ENCODE measurements at regions not wholly inside any gene's neighbourhood (a gene's known extent, or its start where the extent isn't known, plus 50 kb on each side); places are given as distances from the start of the nearest gene placed in this dataset.

DNA sequence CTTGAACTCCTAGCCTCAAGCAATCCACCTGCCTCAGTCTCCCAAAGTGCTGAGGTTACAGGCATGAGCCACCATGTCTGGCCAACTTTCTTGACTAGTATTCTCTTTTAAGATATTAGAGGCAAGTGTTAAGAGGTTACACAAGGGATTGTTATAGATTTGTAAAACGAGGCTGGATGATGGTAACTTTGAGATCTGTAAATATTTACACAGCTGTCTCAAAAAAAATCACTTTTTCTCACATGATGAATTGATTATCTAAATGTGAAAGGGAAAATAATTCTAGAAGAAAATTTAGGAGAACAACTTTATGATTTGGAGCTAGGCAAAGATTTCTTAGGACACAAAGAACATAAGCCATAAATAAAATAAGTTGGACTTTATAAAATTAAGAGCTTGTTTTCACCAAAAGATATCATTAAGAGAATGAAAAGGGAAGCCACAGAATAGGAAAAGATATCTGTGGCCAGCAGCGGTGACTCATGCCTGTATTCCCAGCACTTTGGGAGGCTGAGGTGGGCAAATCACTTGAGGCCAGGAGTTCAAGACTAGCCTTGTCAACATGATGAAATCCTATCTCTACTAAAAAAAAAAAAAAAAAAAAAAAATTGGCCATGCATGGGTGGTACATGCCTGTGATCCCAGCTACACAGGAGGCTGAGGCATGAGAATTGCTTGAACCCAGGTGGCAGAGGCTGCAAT is 77.4 kb downstream of the BBS10 start:
- H3K9me3 ChIP-seq: no peaks in the 10 kb centered on the region
- ATAC-seq (no peak), DNase-seq (no peak)
- TF ChIP-seq, protein P1, sequence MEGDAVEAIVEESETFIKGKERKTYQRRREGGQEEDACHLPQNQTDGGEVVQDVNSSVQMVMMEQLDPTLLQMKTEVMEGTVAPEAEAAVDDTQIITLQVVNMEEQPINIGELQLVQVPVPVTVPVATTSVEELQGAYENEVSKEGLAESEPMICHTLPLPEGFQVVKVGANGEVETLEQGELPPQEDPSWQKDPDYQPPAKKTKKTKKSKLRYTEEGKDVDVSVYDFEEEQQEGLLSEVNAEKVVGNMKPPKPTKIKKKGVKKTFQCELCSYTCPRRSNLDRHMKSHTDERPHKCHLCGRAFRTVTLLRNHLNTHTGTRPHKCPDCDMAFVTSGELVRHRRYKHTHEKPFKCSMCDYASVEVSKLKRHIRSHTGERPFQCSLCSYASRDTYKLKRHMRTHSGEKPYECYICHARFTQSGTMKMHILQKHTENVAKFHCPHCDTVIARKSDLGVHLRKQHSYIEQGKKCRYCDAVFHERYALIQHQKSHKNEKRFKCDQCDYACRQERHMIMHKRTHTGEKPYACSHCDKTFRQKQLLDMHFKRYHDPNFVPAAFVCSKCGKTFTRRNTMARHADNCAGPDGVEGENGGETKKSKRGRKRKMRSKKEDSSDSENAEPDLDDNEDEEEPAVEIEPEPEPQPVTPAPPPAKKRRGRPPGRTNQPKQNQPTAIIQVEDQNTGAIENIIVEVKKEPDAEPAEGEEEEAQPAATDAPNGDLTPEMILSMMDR (IDR thresholded peaks at IDR 0.05): no peak
- H3K36me3 ChIP-seq: no peaks in the 10 kb centered on the region
- H3K27me3 ChIP-seq (ENCODE audit: low read depth): no peaks in the 10 kb centered on the region
- no peak overlapping the region for H3K27ac ChIP-seq
- H3K4me3 ChIP-seq: no peak overlapping the region
- H3K4me1 ChIP-seq: peaks cover 21% of the 10 kb centered on the region
- intact Hi-C loops (cut with DNase I): no loop called here

DNA sequence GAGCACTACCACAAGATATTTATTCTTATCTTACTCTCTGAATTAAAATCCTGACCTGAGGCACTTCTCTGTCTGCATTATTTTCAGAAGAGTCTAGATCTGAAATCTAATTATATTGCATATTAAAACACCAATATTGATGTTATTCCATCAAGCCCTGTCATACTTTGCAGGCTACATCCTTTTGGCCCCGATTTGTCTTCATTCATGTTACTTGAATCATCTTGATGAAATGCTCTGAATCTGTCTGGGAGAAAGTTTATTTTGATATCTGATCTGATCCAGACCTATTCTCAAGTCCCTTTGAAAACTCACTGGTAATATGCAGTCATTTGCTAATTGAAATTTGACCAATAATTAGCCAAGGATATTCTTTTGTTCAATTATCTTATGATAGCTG is 79.9 kb downstream of the BBS10 start:
- Histone ChIP-seq H3K27ac (no peak overlapping the region), H3K27me3 (ENCODE audit: low read depth) (no peaks in the 10 kb centered on the region), H3K4me1 (peaks cover 22% of the 10 kb centered on the region), H3K4me3 (no peak overlapping the region), H3K36me3 (no peaks in the 10 kb centered on the region), H3K9me3 (no peaks in the 10 kb centered on the region)
- ATAC-seq (no peak), DNase-seq (no peak)
- TF ChIP-seq, protein P1 (IDR thresholded peaks at IDR 0.05): no peak
- intact Hi-C loops (cut with DNase I): no loop called here

DNA sequence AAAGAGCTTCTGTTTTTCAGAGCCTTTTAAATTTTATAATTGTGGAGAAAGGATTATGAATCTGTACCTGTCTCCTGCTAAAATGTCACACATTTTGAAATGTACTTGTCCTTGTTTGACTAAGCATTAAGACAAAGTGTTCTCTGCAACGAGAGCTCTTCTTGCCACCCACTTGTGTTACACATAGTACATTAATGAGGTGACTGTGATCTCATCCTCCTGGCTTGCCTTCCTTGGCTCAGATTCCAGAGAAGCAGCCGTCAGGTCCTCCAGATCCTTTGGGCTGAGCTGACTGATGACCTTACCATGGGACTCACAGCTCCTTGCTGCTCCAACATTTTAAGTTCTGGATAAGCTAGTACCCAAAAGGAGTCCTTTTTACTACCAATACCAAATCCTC is 81.4 kb downstream of the BBS10 start:
- DNase-seq (peak; percentile 51), ATAC-seq (peak; percentile 93)
- Histone ChIP-seq H3K4me3 (no peak overlapping the region), H3K27ac (peak overlapping the region; percentile 66), H3K4me1 (peaks cover 22% of the 10 kb centered on the region), H3K9me3 (no peaks in the 10 kb centered on the region), H3K27me3 (ENCODE audit: low read depth) (no peaks in the 10 kb centered on the region), H3K36me3 (no peaks in the 10 kb centered on the region)
- intact Hi-C loops (cut with DNase I): no loop called here
- TF ChIP-seq, protein P1 (IDR thresholded peaks at IDR 0.05): no peak

DNA sequence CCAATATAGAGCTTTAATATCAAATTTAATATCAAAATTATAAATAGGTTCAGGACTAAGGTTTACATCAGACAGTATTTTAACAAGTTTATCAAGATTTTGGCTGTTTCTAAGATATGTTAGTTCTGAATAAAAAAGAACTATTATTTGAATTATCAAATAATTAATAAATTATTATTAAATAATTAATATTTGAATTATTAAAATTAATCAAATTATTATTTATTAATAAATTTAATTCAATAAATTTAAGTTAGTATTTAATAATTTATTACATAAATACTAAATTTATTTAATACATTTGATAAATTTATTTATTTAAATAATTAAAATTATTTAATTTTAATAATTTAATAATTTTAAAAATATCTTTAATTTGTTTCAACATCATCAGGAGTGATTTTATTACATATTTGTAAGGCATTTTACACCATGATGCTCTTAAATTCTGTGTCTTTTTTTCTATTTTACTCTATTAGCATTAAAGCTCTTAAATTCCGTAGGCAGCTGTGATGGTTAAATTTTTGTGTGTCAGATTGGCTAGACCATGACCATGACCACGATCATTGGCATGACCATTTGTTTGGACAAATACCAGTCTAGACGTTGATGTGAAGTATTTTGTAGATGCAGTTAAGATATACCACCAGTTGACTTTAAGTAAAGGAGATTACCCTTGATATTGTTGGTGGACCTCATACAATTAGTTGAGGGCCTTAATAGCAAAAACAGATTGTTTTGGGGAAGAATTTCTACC is 82.6 kb downstream of the BBS10 start:
- TF ChIP-seq, protein P1 (IDR thresholded peaks at IDR 0.05): no peak
- Histone ChIP-seq H3K27me3 (ENCODE audit: low read depth) (no peaks in the 10 kb centered on the region), H3K9me3 (no peaks in the 10 kb centered on the region), H3K27ac (peak overlapping the region; percentile 75), H3K36me3 (no peaks in the 10 kb centered on the region), H3K4me3 (no peak overlapping the region), H3K4me1 (peaks cover 22% of the 10 kb centered on the region)
- intact Hi-C loops (cut with DNase I): no loop called here
- DNase-seq: no peak
- ATAC-seq: no peak

DNA sequence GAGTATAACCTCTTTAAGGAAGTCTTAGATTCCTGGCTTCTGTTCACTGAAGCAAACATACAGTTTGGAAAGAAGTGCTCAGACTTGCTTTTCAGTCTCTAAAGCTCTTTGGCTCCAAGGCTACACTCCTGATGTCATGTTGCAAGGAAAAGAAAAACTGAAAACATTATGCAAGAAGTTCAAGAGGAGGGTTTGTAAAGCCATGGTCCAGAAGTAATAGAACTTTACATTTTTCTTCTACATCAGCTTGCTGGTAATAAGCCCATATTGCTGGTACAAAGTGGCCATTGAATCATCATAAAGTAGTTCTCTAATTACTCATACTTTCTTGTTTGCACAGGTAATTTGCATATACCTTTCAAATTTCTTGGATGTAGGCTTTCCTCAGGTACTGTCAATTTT is 83.6 kb downstream of the BBS10 start:
- Histone ChIP-seq H3K27ac (peak overlapping the region; percentile 75), H3K27me3 (ENCODE audit: low read depth) (no peaks in the 10 kb centered on the region), H3K4me3 (no peak overlapping the region), H3K36me3 (no peaks in the 10 kb centered on the region), H3K9me3 (no peaks in the 10 kb centered on the region), H3K4me1 (peaks cover 30% of the 10 kb centered on the region)
- intact Hi-C loops (cut with DNase I): no loop called here
- ATAC-seq: peak; percentile 78 to 81
- TF ChIP-seq, protein P1 (IDR thresholded peaks at IDR 0.05): no peak
- no peak for DNase-seq
